SK-N-SH (cell line): ENCODE measurements at regions not wholly inside any gene's neighbourhood (a gene's known extent, or its start where the extent isn't known, plus 50 kb on each side); places are given as distances from the start of the nearest gene placed in this dataset.
A peak's percentile ranks its signal among the peaks of the same experiment; 100 is the strongest.

Source experiments
- CTCF ChIA-PET: fragments of 300-600, 350-600 bp; formaldehyde crosslinking; extraction: SDS; loops from one replicate; lab custom pipeline; 2021; lab: Yijun Ruan, JAX
- POLR2A ChIA-PET: fragments of 350-600 bp; sonication (Branson Sonifier 250); formaldehyde crosslinking; extraction: SDS; loops from one replicate; lab custom pipeline; 2020; ENCODE audit warnings: antibody characterized with exemption, inconsistent platforms; lab: Yijun Ruan, JAX
- DNase-seq: peaks from one replicate; pipeline ENCODE4 v3.0.0; 2012
- H2AFZ ChIP-seq: fragments of 200-600 bp; sonication (generic); 2 replicates; pipeline ENCODE4 v1.8.1; 2016; ENCODE audit warnings: antibody characterized with exemption, mild to moderate bottlenecking, low read depth
- H3F3A ChIP-seq: fragments of 200-600 bp; sonication (generic); replicated peaks from 2 replicates; pipeline ENCODE3; 2016; ENCODE audit warnings: antibody characterized with exemption, mild to moderate bottlenecking; ENCODE audit not compliant: insufficient read depth
- H3K27ac ChIP-seq, 2 experiments: fragments of 200-500 bp in 1 of 2; fragments of 200-600 bp in 1 of 2; sonication (Bioruptor generic) in 1 of 2; sonication (generic), shearing (Covaris generic) in 1 of 2; 2 replicates each; pipeline versions ENCODE4 v1.5.1 to v1.6.1; 2014 to 2016; ENCODE audit warnings: low read depth in 2 of 2, inconsistent platforms in 1 of 2, low read length in 1 of 2, mild to moderate bottlenecking in 1 of 2, mixed read lengths in 1 of 2
- H3K27me3 ChIP-seq: fragments of 200-600 bp; sonication (generic), shearing (Covaris generic); 2 replicates; pipeline ENCODE4 v1.6.1; 2016; ENCODE audit warnings: mixed run types; ENCODE audit not compliant: insufficient read depth
- H3K36me3 ChIP-seq, 2 experiments: fragments of 200-500 bp in 1 of 2; fragments of 200-600 bp in 1 of 2; sonication (Bioruptor generic) in 1 of 2; sonication (generic) in 1 of 2; replicated peaks in 1 of 2; 2 replicates each; pipeline versions ENCODE3 to v1.5.1; 2014 to 2016; ENCODE audit warnings: low read length in 1 of 2, mild to moderate bottlenecking in 1 of 2; ENCODE audit not compliant: insufficient read depth in 2 of 2, control insufficient read depth in 1 of 2
- H3K4me1 ChIP-seq, 2 experiments: fragments of 200-500 bp in 1 of 2; fragments of 200-600 bp in 1 of 2; sonication (Bioruptor generic) in 1 of 2; sonication (generic), shearing (Covaris generic) in 1 of 2; 2 replicates each; pipeline versions ENCODE4 v1.5.1 to v1.6.1; 2014 to 2016; ENCODE audit warnings: low read depth in 1 of 2, low read length in 1 of 2, mixed run types in 1 of 2; ENCODE audit not compliant: insufficient read depth in 2 of 2, control insufficient read depth in 1 of 2
- H3K4me2 ChIP-seq: fragments of 200-600 bp; sonication (generic), shearing (Covaris generic); 2 replicates; pipeline ENCODE4 v1.6.1; 2017; ENCODE audit warnings: mixed run types
- H3K4me3 ChIP-seq, 2 experiments: fragments of 200-500 bp in 1 of 2; fragments of 200-600 bp in 1 of 2; sonication (Bioruptor generic) in 1 of 2; sonication (generic), shearing (Covaris generic) in 1 of 2; 2 replicates each; pipeline versions ENCODE4 v1.5.1 to v1.8.1; 2014 to 2016; ENCODE audit warnings: low read depth in 2 of 2, inconsistent platforms in 1 of 2, low read length in 1 of 2, mild to moderate bottlenecking in 1 of 2, mixed read lengths in 1 of 2, moderate library complexity in 1 of 2
- H3K79me2 ChIP-seq: fragments of 200-600 bp; sonication (generic); 2 replicates; pipeline ENCODE4 v1.8.1; 2017; ENCODE audit warnings: mild to moderate bottlenecking; ENCODE audit not compliant: insufficient read depth
- H3K9ac ChIP-seq: fragments of 200-600 bp; sonication (generic); 2 replicates; pipeline ENCODE4 v1.6.1; 2017; ENCODE audit warnings: mixed run types
- H3K9me2 ChIP-seq: fragments of 200-600 bp; sonication (generic); 2 replicates; pipeline ENCODE4 v1.6.1; 2017; ENCODE audit warnings: mixed run types
- H3K9me3 ChIP-seq: fragments of 200-600 bp; sonication (generic); 2 replicates; pipeline ENCODE4 v1.6.1; 2017; ENCODE audit warnings: mixed run types, mild to moderate bottlenecking, moderate library complexity
- H4K20me1 ChIP-seq: fragments of 200-600 bp; sonication (generic); 2 replicates; pipeline ENCODE4 v1.6.1; 2017; ENCODE audit warnings: mild to moderate bottlenecking, mixed run types; ENCODE audit not compliant: insufficient read depth
- ELF1 ChIP-seq: IDR thresholded peaks from 2 replicates; pipeline ENCODE4 v1.4.0; 2012
- EP300 ChIP-seq, 2 experiments: IDR thresholded peaks; 2 replicates each; pipeline versions ENCODE4 v1.4.0 to v1.6.1; 2012; ENCODE audit warnings: borderline replicate concordance in 1 of 2, low read depth in 1 of 2, low read length in 1 of 2
- FOXJ3 ChIP-seq: sonication (generic); formaldehyde crosslinking; IDR thresholded peaks from 2 replicates; pipeline ENCODE4 v1.5.1; 2020; ENCODE audit warnings: mild to moderate bottlenecking, missing genetic modification reagents
- FOXM1 ChIP-seq: IDR thresholded peaks from 2 replicates; pipeline ENCODE4 v1.4.0; 2012; ENCODE audit warnings: low read depth, mild to moderate bottlenecking
- GABPA ChIP-seq: IDR thresholded peaks from 2 replicates; pipeline ENCODE4 v1.4.0; 2012; ENCODE audit warnings: low read depth, mild to moderate bottlenecking
- GATA2 ChIP-seq: sonication (generic); formaldehyde crosslinking; IDR thresholded peaks from 2 replicates; pipeline ENCODE4 v1.5.0; 2020; ENCODE audit warnings: mild to moderate bottlenecking, missing genetic modification reagents
- IRF3 ChIP-seq: fragments of 150-350 bp; IDR thresholded peaks from 2 replicates; pipeline ENCODE4 v1.6.1; 2016; ENCODE audit warnings: mild to moderate bottlenecking, low read depth, low read length
- POLR2AphosphoS5 ChIP-seq: IDR thresholded peaks from 2 replicates; pipeline ENCODE4 v1.6.1; 2012; ENCODE audit warnings: low read depth, low read length
- RAD21 ChIP-seq: IDR thresholded peaks from 2 replicates; pipeline ENCODE4 v1.6.1; 2012; ENCODE audit warnings: mild to moderate bottlenecking, low read length
- REST ChIP-seq: IDR thresholded peaks from 2 replicates; pipeline ENCODE4 v1.6.1; 2012; ENCODE audit warnings: mild to moderate bottlenecking, low read depth, low read length, moderate library complexity
- RXRA ChIP-seq: IDR thresholded peaks from 2 replicates; pipeline ENCODE4 v1.4.0; 2012; ENCODE audit warnings: low read depth, mild to moderate bottlenecking, borderline replicate concordance
- SIN3A ChIP-seq: IDR thresholded peaks from 2 replicates; pipeline ENCODE4 v1.6.1; 2012; ENCODE audit warnings: low read depth, mild to moderate bottlenecking, low read length, moderate library complexity, borderline replicate concordance
- SMC3 ChIP-seq: IDR thresholded peaks from 2 replicates; pipeline ENCODE4 v1.6.1; 2012; ENCODE audit warnings: low read depth, low read length, improper control_type of control experiment
- TCF12 ChIP-seq: IDR thresholded peaks from 2 replicates; pipeline ENCODE4 v1.4.0; 2012
- TEAD4 ChIP-seq: IDR thresholded peaks from 2 replicates; pipeline ENCODE4 v1.4.0; 2012; ENCODE audit warnings: mild to moderate bottlenecking, borderline replicate concordance; ENCODE audit not compliant: insufficient read depth
- USF1 ChIP-seq: IDR thresholded peaks from 2 replicates; pipeline ENCODE4 v1.4.0; 2012; ENCODE audit warnings: low read depth, borderline replicate concordance
- USF2 ChIP-seq: fragments of 150-350 bp; IDR thresholded peaks from 2 replicates; pipeline ENCODE4 v1.6.1; 2017; ENCODE audit warnings: antibody characterized with exemption, low read length, low read depth, borderline replicate concordance
- YY1 ChIP-seq: IDR thresholded peaks from 2 replicates; pipeline ENCODE4 v1.4.0; 2012; ENCODE audit warnings: low read depth, mild to moderate bottlenecking
- WGBS: methylation state at CpG from one replicate; pipeline ENCODE4 v1.1.6; 2017; ENCODE audit warnings: low lambda C conversion rate; 5-methylcytosine and 5-hydroxymethylcytosine counted together
- TF ChIP-seq, protein P1 (sequence below): IDR thresholded peaks from 2 replicates; pipeline ENCODE4; 2012
- TF ChIP-seq, protein P2 (sequence below): IDR thresholded peaks from 2 replicates; pipeline ENCODE4 v1.4.0; 2012; ENCODE audit warnings: low read depth
- TF ChIP-seq, protein P3 (sequence below): IDR thresholded peaks from 2 replicates; pipeline ENCODE4 v1.4.0; 2012; ENCODE audit warnings: low read depth, borderline replicate concordance
- TF ChIP-seq, protein P4 (sequence below): fragments of 200-600 bp; sonication (generic); IDR thresholded peaks from 2 replicates; pipeline ENCODE4 v1.6.1; 2017; ENCODE audit warnings: antibody characterized with exemption, mild to moderate bottlenecking, moderate library complexity

GRCh38 chr12:28710882-28711281 is 438.2 kb upstream of the FAR2 start:
- no peak overlapping the region for H2AFZ ChIP-seq
- H3K27ac ChIP-seq, result peak overlapping the region in 1 of 2 experiments; percentile 29; a peak in 3 of 4 replicates
- no peak overlapping the region for H3K9ac ChIP-seq
- WGBS, result 53% methylated on average over 1 of the region's 1 CpG
- no peak for DNase-seq
- CTCF ChIA-PET, result no interaction called here
- no peaks in the 10 kb centered on the region for H3K9me3 ChIP-seq
- H3K4me3 ChIP-seq, result no peak overlapping the region
- H3K4me2 ChIP-seq, result 0 out of 2 replicates have a peak overlapping the region, but pooled peaks have one; percentile 6
- H3F3A ChIP-seq, result no peaks in the 10 kb centered on the region
- H3K4me1 ChIP-seq, result no peaks in the 10 kb centered on the region; a peak in 2 of 4 replicates
- POLR2A ChIA-PET, result no interaction called here
- no peaks in the 10 kb centered on the region for H3K79me2 ChIP-seq
- H3K27me3 ChIP-seq, result no peaks in the 10 kb centered on the region
- no peaks in the 10 kb centered on the region for H4K20me1 ChIP-seq
- H3K36me3 ChIP-seq, result no peaks in the 10 kb centered on the region
- no peaks in the 10 kb centered on the region for H3K9me2 ChIP-seq
- TF ChIP-seq TEAD4, result 0 out of 2 replicates have a peak, but pooled peaks have one; percentile 48
- no peak for TF ChIP-seq YY1
- peak in 1 of 2 experiments; percentile 69; a peak in 1 of 4 replicates for TF ChIP-seq EP300 (IDR thresholded peaks at IDR 0.05; ENCODE audit: borderline replicate concordance in 1 of 2, low read depth in 1 of 2, low read length in 1 of 2)
- TF ChIP-seq, protein P1, sequence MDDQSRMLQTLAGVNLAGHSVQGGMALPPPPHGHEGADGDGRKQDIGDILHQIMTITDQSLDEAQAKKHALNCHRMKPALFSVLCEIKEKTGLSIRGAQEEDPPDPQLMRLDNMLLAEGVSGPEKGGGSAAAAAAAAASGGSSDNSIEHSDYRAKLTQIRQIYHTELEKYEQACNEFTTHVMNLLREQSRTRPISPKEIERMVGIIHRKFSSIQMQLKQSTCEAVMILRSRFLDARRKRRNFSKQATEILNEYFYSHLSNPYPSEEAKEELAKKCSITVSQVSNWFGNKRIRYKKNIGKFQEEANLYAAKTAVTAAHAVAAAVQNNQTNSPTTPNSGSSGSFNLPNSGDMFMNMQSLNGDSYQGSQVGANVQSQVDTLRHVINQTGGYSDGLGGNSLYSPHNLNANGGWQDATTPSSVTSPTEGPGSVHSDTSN, result peak; percentile 53
- TF ChIP-seq, protein P2, sequence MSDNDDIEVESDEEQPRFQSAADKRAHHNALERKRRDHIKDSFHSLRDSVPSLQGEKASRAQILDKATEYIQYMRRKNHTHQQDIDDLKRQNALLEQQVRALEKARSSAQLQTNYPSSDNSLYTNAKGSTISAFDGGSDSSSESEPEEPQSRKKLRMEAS, result no peak
- no peak for TF ChIP-seq USF1
- TF ChIP-seq SMC3, result no peak
- TF ChIP-seq POLR2AphosphoS5, result no peak
- no peak for TF ChIP-seq RAD21
- no peak for TF ChIP-seq FOXJ3
- TF ChIP-seq REST, result peak; percentile 57; the same call in 1 of the 2 replicates
- TF ChIP-seq TCF12, result peak; percentile 66; the same call in 1 of the 2 replicates
- TF ChIP-seq USF2, result no peak
- TF ChIP-seq, protein P3, sequence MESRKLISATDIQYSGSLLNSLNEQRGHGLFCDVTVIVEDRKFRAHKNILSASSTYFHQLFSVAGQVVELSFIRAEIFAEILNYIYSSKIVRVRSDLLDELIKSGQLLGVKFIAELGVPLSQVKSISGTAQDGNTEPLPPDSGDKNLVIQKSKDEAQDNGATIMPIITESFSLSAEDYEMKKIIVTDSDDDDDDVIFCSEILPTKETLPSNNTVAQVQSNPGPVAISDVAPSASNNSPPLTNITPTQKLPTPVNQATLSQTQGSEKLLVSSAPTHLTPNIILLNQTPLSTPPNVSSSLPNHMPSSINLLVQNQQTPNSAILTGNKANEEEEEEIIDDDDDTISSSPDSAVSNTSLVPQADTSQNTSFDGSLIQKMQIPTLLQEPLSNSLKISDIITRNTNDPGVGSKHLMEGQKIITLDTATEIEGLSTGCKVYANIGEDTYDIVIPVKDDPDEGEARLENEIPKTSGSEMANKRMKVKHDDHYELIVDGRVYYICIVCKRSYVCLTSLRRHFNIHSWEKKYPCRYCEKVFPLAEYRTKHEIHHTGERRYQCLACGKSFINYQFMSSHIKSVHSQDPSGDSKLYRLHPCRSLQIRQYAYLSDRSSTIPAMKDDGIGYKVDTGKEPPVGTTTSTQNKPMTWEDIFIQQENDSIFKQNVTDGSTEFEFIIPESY, result no peak
- TF ChIP-seq IRF3, result no peak
- TF ChIP-seq GATA2, result no peak
- TF ChIP-seq FOXM1, result no peak
- no peak for TF ChIP-seq ELF1
- no peak for TF ChIP-seq SIN3A
- TF ChIP-seq, protein P4, sequence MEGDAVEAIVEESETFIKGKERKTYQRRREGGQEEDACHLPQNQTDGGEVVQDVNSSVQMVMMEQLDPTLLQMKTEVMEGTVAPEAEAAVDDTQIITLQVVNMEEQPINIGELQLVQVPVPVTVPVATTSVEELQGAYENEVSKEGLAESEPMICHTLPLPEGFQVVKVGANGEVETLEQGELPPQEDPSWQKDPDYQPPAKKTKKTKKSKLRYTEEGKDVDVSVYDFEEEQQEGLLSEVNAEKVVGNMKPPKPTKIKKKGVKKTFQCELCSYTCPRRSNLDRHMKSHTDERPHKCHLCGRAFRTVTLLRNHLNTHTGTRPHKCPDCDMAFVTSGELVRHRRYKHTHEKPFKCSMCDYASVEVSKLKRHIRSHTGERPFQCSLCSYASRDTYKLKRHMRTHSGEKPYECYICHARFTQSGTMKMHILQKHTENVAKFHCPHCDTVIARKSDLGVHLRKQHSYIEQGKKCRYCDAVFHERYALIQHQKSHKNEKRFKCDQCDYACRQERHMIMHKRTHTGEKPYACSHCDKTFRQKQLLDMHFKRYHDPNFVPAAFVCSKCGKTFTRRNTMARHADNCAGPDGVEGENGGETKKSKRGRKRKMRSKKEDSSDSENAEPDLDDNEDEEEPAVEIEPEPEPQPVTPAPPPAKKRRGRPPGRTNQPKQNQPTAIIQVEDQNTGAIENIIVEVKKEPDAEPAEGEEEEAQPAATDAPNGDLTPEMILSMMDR, result no peak
- TF ChIP-seq GABPA, result no peak
- TF ChIP-seq RXRA, result no peak
